Breast epithelium (tissue), 3 donors: ENCODE measurements at regions not wholly inside any gene's neighbourhood (a gene's known extent, or its start where the extent isn't known, plus 50 kb on each side); places are given as distances from the start of the nearest gene placed in this dataset.

ENCODE experiments used
- POLR2A ChIP-seq: fragments of 450-650 bp; IDR thresholded peaks from one replicate; pipeline ENCODE4 v1.6.1; 2016; ENCODE audit warnings: antibody characterized with exemption, mild to moderate bottlenecking, moderate library complexity
- POLR2AphosphoS5 ChIP-seq, 3 donors: sonication (generic); formaldehyde crosslinking; IDR thresholded peaks; one replicate each; pipeline ENCODE4 v1.6.1; 2017; ENCODE audit warnings: antibody characterized with exemption in 3 of 3

DNA sequence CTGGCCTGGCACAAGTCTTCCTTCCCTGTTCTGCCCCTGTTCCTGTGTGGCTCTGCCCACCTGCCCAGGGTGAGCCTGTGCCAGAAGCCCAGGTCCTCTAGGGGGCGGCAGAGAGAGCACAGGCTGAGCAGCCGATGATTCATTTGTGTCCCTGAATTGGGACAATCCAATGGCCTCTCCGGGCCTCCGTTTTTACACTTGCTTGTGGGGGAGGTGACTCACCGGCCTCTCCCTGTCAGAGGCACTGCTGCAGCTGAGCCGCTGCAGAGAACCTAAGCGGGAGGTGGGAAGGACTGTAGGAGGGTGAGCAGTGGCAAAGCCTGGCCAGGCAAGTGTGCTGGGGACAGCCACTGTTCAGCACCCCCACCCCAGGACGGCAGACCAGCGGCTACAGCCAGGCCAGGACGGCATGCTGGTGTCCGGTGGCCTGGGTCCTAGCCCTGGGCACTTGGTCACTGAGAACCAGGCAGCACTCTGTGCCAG, 65.2 kb upstream of the LMO1 start:
- TF ChIP-seq POLR2AphosphoS5 (IDR thresholded peaks at IDR 0.05): no peak
- no peak for TF ChIP-seq POLR2A
